LHCN-M2 (cell line): ENCODE measurements at regions not wholly inside any gene's neighbourhood (a gene's known extent, or its start where the extent isn't known, plus 50 kb on each side); places are given as distances from the start of the nearest gene placed in this dataset.
"Not testable (repeated sequence)": the region's sequence is repeated elsewhere in the genome, so short reads cannot be mapped to it uniquely, and the experiment has no call there.

Experiments
- DNase-seq: peaks from one replicate; pipeline ENCODE4 v3.0.0-alpha.2; 2012; ENCODE audit warnings: low read depth

- DNase-seq = no peak
Measured at GRCh38 chr1:198968866-198969265, 330.0 kb downstream of the PTPRC start.

- no peak for DNase-seq
Measured at GRCh38 chr1:198969981-198970380, 331.1 kb downstream of the PTPRC start.

GRCh38 chr1:198970916-198971315 is 332.1 kb downstream of the PTPRC start:
- peak; percentile 38 for DNase-seq

DNA sequence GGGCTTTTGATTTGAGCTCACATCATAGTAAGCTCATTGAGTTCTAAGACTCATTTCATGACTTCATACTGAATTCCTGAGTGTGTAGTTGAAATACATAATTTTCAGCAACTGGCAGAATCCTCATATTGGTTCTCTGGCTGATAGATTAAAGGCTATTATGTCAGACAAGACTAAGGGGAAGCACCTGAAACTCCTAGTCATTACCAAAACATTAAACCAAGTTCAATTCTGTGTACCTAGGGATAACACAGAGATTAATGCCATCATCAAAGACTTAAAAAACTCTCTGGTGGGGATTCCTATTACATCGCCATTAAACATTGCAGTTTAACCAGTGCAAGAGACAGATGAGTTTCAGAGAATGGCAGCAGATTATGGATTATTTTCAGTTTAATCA is 339.1 kb downstream of the PTPRC start:
- DNase-seq = no peak

DNA sequence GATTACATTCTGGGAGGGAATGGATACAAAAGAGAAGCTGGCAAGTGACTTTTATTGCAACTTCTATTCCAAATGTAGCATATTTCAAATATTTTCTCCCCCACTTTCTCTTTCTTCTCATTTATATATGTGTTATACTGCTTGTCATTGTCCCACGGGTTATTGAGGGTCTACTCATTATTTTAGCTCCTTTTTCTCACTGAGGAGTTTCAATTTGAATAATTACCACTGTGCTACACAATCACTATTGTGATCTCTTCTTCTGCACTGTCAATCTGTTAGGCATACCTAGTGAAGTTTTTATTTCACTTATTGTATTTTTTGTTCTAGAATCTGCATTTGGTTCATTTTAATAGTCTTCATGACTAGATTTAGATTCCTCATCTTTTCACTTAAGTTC is 339.7 kb downstream of the PTPRC start:
- DNase-seq = no peak

DNA sequence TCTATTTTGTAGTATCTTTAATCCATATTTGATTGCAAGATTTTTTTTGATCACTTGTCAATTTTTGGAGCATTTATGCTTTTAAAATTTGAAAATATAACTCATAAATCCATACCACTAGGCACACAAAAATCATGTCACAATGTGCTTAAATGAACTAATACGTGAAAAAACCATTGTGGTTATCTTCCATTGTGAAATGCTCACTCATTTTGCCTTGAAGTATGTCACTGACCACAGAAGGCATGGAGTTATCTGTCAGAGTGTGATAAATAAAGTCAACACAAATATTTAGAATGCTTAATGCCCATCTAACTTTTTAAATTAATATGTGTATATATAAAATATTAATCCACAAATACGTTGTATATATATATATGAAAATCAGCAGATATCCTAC is 347.2 kb downstream of the PTPRC start:
- peak; percentile 28 for DNase-seq

GRCh38 chr1:198986442-198986841 is 347.6 kb downstream of the PTPRC start:
- DNase-seq = no peak

DNA sequence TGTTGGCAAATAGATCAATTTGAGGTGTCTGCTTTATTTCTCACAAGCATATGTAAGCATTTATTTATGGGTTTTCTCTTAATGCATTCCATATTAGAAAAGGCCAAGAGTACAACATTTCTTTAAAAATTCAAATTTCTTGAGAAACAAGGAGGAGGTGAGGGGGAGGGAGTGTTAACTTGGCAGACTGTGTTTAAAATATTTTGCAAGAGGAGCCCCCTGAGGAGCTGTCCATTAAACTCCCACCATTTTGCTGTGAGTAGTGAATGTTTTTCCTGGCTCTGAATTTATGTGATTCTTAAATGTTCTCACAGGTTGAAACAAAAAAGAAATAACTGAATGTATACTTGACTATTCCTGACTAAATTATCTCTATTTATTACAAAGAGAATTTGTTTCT is 363.8 kb downstream of the PTPRC start:
- no peak for DNase-seq

GRCh38 chr1:199007423-199007822 is 368.6 kb downstream of the PTPRC start:
- peak; percentile 45 for DNase-seq

- DNase-seq = no peak
Measured at GRCh38 chr1:199009447-199009846, 370.6 kb downstream of the PTPRC start.

DNA sequence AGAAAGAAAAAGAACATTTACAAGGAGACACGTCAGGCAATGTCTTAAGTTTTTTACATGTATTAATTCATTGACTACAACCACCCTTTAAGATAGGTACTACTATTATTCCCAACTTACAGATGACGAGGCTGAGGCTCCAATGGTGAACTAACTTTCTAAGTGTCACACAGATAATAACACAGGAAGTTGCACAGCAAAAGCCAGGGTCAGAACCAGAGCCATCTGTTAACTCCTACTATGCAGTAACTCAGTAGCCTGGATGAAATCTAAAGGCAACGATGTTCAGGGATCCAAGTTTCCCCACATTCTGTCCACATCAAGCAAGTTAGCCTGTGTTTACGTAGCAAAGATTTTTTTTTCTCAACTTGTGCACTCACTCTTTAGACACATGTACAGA is 371.7 kb downstream of the PTPRC start:
- no peak for DNase-seq

GRCh38 chr1:199010933-199011332 is 372.1 kb downstream of the PTPRC start:
- DNase-seq = no peak

DNA sequence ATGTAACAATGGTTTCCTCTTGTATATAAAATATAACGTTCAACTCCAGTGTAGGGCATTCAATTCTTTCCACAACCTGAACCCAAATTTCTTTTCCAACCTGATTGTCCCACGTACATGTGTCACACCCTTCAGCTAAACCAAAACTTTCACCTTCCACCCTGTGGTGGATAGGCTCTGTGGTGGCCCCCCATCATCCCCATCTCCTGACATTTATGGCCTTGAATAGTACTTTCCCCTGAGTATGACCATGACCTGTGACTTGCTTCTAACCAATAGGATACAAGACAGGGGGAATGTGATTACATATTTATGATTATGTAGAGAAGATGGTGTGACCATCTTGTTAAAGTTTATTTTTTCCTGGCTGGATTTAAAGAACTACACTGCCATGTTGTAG is 377.0 kb downstream of the PTPRC start:
- DNase-seq = no peak

GRCh38 chr1:199018471-199019135 is 379.8 kb downstream of the PTPRC start:
- no peak for DNase-seq

DNA sequence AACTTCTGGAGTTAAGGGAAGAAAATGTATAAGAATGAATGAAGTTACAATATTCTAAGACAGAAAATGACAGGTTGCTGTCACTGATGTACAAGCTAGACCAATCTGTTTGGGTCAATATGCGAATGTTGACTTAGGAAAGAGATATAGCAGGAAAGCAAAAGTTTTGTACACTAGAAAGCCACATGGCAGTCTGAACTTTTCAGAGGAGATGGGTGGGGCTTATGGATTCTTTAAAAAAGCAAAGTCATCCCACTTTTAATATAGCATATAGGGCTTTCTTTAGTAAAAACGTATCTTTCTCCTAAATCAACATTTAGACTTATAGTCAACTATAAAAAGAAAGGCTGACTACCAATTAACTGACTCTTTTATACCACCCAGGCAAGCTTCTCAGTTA is 381.2 kb downstream of the PTPRC start:
- no peak for DNase-seq

- DNase-seq = no peak
Measured at GRCh38 chr1:199020904-199021303, 382.1 kb downstream of the PTPRC start.

DNA sequence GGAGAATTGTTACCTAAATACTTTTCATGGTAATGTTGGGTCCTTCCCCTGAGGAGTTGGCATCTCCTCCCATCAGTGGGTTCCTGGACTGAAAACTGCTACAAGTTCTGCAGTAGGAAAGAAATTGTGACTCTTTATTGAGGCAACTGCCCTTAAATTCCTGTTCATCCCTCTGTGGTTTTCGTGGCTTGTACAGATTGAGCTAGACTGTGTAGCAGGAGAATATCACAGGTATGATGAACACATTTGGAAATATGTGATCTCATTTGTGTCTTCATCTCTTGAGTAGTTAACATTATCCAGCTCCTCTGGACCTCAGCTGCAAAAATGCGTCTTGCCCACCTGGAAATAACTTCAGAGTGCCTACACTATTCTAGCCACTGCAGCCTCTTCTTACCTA is 390.6 kb downstream of the PTPRC start:
- peak; percentile 57 for DNase-seq

DNA sequence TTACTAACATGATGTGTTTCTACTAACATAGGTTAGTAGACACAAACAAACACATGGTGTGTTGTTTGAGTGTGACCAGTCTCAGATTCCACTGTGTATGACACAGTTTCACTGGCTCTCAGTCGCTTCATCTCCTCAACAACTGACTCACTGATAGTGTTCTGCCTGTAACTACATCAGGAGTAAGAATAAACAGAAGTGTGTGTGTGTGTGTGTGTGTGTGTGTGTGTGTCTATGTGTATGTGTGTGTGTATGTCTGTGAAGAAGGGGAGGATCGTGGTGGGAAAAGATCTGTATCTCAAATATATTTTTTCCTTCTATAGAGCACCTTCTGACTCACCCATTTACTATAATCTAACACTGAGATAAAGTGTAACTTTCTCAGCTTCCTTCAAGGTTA is 391.0 kb downstream of the PTPRC start:
- peak; percentile 55 for DNase-seq

DNA sequence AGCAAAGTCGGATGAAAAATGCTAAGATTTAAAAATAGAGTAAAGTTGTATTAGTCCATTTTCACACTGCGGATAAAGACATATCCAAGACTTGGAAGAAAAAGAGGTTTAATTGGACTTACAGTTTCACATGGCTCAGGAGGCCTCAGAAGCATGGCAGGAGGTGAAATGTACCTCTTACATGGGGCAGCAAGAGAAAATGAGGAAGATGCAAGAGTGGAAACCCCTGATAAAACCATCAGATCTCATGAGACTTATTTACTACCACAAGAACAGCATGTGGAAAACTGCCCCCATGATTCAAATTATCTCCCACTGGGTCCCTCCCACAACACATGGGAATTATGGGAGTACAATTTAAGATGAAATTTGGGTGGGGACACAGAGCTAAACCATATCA is 391.7 kb downstream of the PTPRC start:
- DNase-seq = not testable (repeated sequence)

GRCh38 chr1:199031170-199031569 is 392.3 kb downstream of the PTPRC start:
- DNase-seq = not testable (repeated sequence)

GRCh38 chr1:199032479-199032878 is 393.6 kb downstream of the PTPRC start:
- DNase-seq = not testable (repeated sequence)

- DNase-seq = no peak
Measured at GRCh38 chr1:199033661-199034060, 394.8 kb downstream of the PTPRC start.

GRCh38 chr1:199038156-199038555 is 399.3 kb downstream of the PTPRC start:
- no peak for DNase-seq
